ENCODE measurements at regions not wholly inside any gene's neighbourhood (a gene's known extent, or its start where the extent isn't known, plus 50 kb on each side); places are given as distances from the start of the nearest gene placed in this dataset.

- Histone ChIP-seq H3K27ac (ENCODE audit: low read length) (no peak overlapping the region), H3K9me2 (replicated peaks; ENCODE audit: insufficient read depth, low read length) (no peaks in the 10 kb centered on the region), H3K4me2 (ENCODE audit: low read depth, low read length, poor library complexity, severe bottlenecking) (no peak overlapping the region), H4K20me1 (ENCODE audit: insufficient read depth, low read depth, low read length) (no peaks in the 10 kb centered on the region), H3K9me3 (ENCODE audit: low read length) (0 out of 2 replicates have a peak, but pooled peaks cover 7% of the 10 kb centered on the region), H3K27me3 (ENCODE audit: low read length) (no peaks in the 10 kb centered on the region), H3K9ac (ENCODE audit: low read length) (no peak overlapping the region), H3K4me3 (ENCODE audit: low read length) (no peak overlapping the region), H3K79me2 (ENCODE audit: low read length) (no peaks in the 10 kb centered on the region), H2AFZ (ENCODE audit: low read length) (no peak overlapping the region), H3K4me1 (ENCODE audit: low read length) (no peaks in the 10 kb centered on the region), H3K36me3 (ENCODE audit: insufficient read depth, low read length) (no peaks in the 10 kb centered on the region)
- DNase-seq: no peak
Measured at GRCh38 chr4:127155116-127155515, 477.6 kb upstream of the INTU start.

GRCh38 chr4:127155555-127155954, 477.2 kb upstream of the INTU start:
- Histone ChIP-seq H3K4me3 (ENCODE audit: low read length) (no peak overlapping the region), H3K4me1 (ENCODE audit: low read length) (no peaks in the 10 kb centered on the region), H3K79me2 (ENCODE audit: low read length) (no peaks in the 10 kb centered on the region), H3K9me3 (ENCODE audit: low read length) (0 out of 2 replicates have a peak, but pooled peaks cover 7% of the 10 kb centered on the region), H3K9me2 (replicated peaks; ENCODE audit: insufficient read depth, low read length) (no peaks in the 10 kb centered on the region), H3K27ac (ENCODE audit: low read length) (no peak overlapping the region), H3K4me2 (ENCODE audit: low read depth, low read length, poor library complexity, severe bottlenecking) (no peak overlapping the region), H3K27me3 (ENCODE audit: low read length) (no peaks in the 10 kb centered on the region), H3K36me3 (ENCODE audit: insufficient read depth, low read length) (no peaks in the 10 kb centered on the region), H3K9ac (ENCODE audit: low read length) (no peak overlapping the region), H4K20me1 (ENCODE audit: insufficient read depth, low read depth, low read length) (no peaks in the 10 kb centered on the region), H2AFZ (ENCODE audit: low read length) (no peak overlapping the region)
- DNase-seq: no peak

DNA sequence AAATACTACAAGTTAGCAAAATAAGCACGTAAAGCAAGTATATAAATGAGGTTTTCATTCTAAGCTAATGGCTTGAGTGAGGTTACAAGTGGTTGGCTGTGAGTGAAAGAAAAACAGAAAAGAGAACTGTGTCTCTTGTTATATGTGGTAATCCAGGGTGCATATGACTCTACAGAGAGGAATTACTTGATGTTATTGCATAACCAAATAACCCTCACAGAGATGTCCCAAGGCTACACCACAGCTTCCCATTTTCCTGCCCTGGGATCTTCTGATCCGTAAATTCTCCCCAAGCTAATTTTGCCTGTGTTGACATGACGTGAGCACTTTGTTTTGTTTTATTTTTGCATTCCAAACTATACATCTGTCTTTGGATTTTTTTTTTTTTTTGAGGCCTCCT, 470.0 kb upstream of the INTU start:
- H3K9me3 ChIP-seq (ENCODE audit: low read length): no peaks in the 10 kb centered on the region; the same call in 1 of the 2 replicates
- no peak overlapping the region for H3K4me3 ChIP-seq (ENCODE audit: low read length)
- H3K9me2 ChIP-seq (replicated peaks; ENCODE audit: insufficient read depth, low read length): no peaks in the 10 kb centered on the region
- H3K9ac ChIP-seq (ENCODE audit: low read length): no peak overlapping the region
- H3K27ac ChIP-seq (ENCODE audit: low read length): no peak overlapping the region
- no peaks in the 10 kb centered on the region for H4K20me1 ChIP-seq (ENCODE audit: insufficient read depth, low read depth, low read length)
- H2AFZ ChIP-seq (ENCODE audit: low read length): no peak overlapping the region
- H3K36me3 ChIP-seq (ENCODE audit: insufficient read depth, low read length): no peaks in the 10 kb centered on the region
- H3K4me2 ChIP-seq (ENCODE audit: low read depth, low read length, poor library complexity, severe bottlenecking): no peak overlapping the region
- DNase-seq: no peak
- no peaks in the 10 kb centered on the region for H3K27me3 ChIP-seq (ENCODE audit: low read length)
- H3K79me2 ChIP-seq (ENCODE audit: low read length): no peaks in the 10 kb centered on the region
- no peaks in the 10 kb centered on the region for H3K4me1 ChIP-seq (ENCODE audit: low read length)

DNA sequence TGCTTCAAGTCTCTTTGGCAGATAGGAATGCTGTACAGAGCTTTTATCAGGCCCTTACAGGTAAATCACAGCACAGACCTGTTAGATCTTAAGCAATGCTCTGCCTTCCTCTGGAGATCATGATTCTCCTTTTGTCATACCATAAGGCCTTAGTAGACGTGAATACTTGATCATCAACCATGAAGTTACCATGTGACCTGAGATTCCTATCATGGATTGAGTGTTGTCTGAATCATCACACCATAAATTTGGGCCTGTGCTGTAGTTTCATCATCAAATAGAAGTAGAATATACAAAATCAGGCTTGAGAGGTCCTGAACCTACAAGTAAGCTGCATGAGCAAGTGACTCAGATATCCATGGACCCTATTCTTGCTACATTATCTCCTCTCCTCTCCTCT, 466.8 kb upstream of the INTU start:
- DNase-seq: no peak
- H3K27ac ChIP-seq (ENCODE audit: low read length): no peak overlapping the region
- H2AFZ ChIP-seq (ENCODE audit: low read length): no peak overlapping the region
- no peak overlapping the region for H3K4me3 ChIP-seq (ENCODE audit: low read length)
- no peak overlapping the region for H3K4me2 ChIP-seq (ENCODE audit: low read depth, low read length, poor library complexity, severe bottlenecking)
- no peaks in the 10 kb centered on the region for H3K9me2 ChIP-seq (replicated peaks; ENCODE audit: insufficient read depth, low read length)
- H4K20me1 ChIP-seq (ENCODE audit: insufficient read depth, low read depth, low read length): no peaks in the 10 kb centered on the region
- no peaks in the 10 kb centered on the region for H3K79me2 ChIP-seq (ENCODE audit: low read length)
- no peaks in the 10 kb centered on the region; the same call in 1 of the 2 replicates for H3K9me3 ChIP-seq (ENCODE audit: low read length)
- H3K27me3 ChIP-seq (ENCODE audit: low read length): no peaks in the 10 kb centered on the region
- no peak overlapping the region for H3K9ac ChIP-seq (ENCODE audit: low read length)
- H3K4me1 ChIP-seq (ENCODE audit: low read length): no peaks in the 10 kb centered on the region
- H3K36me3 ChIP-seq (ENCODE audit: insufficient read depth, low read length): no peaks in the 10 kb centered on the region

- H3K4me3 ChIP-seq (ENCODE audit: low read length): no peak overlapping the region
- no peak overlapping the region for H3K9ac ChIP-seq (ENCODE audit: low read length)
- no peak overlapping the region for H3K27ac ChIP-seq (ENCODE audit: low read length)
- peaks cover 3% of the 10 kb centered on the region; the same call in 1 of the 2 replicates for H3K9me3 ChIP-seq (ENCODE audit: low read length)
- no peak for DNase-seq
- H3K27me3 ChIP-seq (ENCODE audit: low read length): no peaks in the 10 kb centered on the region
- no peaks in the 10 kb centered on the region for H3K36me3 ChIP-seq (ENCODE audit: insufficient read depth, low read length)
- no peak overlapping the region for H3K4me2 ChIP-seq (ENCODE audit: low read depth, low read length, poor library complexity, severe bottlenecking)
- H2AFZ ChIP-seq (ENCODE audit: low read length): no peak overlapping the region
- no peaks in the 10 kb centered on the region for H3K4me1 ChIP-seq (ENCODE audit: low read length)
- H4K20me1 ChIP-seq (ENCODE audit: insufficient read depth, low read depth, low read length): no peaks in the 10 kb centered on the region
- no peaks in the 10 kb centered on the region for H3K79me2 ChIP-seq (ENCODE audit: low read length)
- no peaks in the 10 kb centered on the region; the same call in 1 of the 2 replicates for H3K9me2 ChIP-seq (replicated peaks; ENCODE audit: insufficient read depth, low read length)
Measured at GRCh38 chr4:127174201-127174600, 458.6 kb upstream of the INTU start.

- H3K9ac ChIP-seq (ENCODE audit: low read length): no peak overlapping the region
- H3K27me3 ChIP-seq (ENCODE audit: low read length): no peaks in the 10 kb centered on the region
- H3K36me3 ChIP-seq (ENCODE audit: insufficient read depth, low read length): no peaks in the 10 kb centered on the region
- peaks cover 3% of the 10 kb centered on the region; the same call in 1 of the 2 replicates for H3K9me3 ChIP-seq (ENCODE audit: low read length)
- H3K27ac ChIP-seq (ENCODE audit: low read length): no peak overlapping the region
- H3K79me2 ChIP-seq (ENCODE audit: low read length): no peaks in the 10 kb centered on the region
- H3K4me3 ChIP-seq (ENCODE audit: low read length): no peak overlapping the region
- H3K9me2 ChIP-seq (replicated peaks; ENCODE audit: insufficient read depth, low read length): no peaks in the 10 kb centered on the region; the same call in 1 of the 2 replicates
- DNase-seq: no peak
- H2AFZ ChIP-seq (ENCODE audit: low read length): no peak overlapping the region
- H4K20me1 ChIP-seq (ENCODE audit: insufficient read depth, low read depth, low read length): no peaks in the 10 kb centered on the region
- H3K4me2 ChIP-seq (ENCODE audit: low read depth, low read length, poor library complexity, severe bottlenecking): no peak overlapping the region
- no peaks in the 10 kb centered on the region for H3K4me1 ChIP-seq (ENCODE audit: low read length)
Measured at GRCh38 chr4:127174616-127175015, 458.1 kb upstream of the INTU start.

GRCh38 chr4:127179256-127180087, 453.3 kb upstream of the INTU start:
- Histone ChIP-seq H3K9me3 (ENCODE audit: low read length) (no peaks in the 10 kb centered on the region), H3K4me1 (ENCODE audit: low read length) (no peaks in the 10 kb centered on the region), H3K9me2 (replicated peaks; ENCODE audit: insufficient read depth, low read length) (no peaks in the 10 kb centered on the region; the same call in 1 of the 2 replicates), H3K4me2 (ENCODE audit: low read depth, low read length, poor library complexity, severe bottlenecking) (no peak overlapping the region), H2AFZ (ENCODE audit: low read length) (no peak overlapping the region), H3K27me3 (ENCODE audit: low read length) (no peaks in the 10 kb centered on the region), H3K79me2 (ENCODE audit: low read length) (no peaks in the 10 kb centered on the region), H3K27ac (ENCODE audit: low read length) (no peak overlapping the region), H3K9ac (ENCODE audit: low read length) (no peak overlapping the region), H3K36me3 (ENCODE audit: insufficient read depth, low read length) (no peaks in the 10 kb centered on the region), H4K20me1 (ENCODE audit: insufficient read depth, low read depth, low read length) (no peaks in the 10 kb centered on the region), H3K4me3 (ENCODE audit: low read length) (no peak overlapping the region)
- no peak for DNase-seq

DNA sequence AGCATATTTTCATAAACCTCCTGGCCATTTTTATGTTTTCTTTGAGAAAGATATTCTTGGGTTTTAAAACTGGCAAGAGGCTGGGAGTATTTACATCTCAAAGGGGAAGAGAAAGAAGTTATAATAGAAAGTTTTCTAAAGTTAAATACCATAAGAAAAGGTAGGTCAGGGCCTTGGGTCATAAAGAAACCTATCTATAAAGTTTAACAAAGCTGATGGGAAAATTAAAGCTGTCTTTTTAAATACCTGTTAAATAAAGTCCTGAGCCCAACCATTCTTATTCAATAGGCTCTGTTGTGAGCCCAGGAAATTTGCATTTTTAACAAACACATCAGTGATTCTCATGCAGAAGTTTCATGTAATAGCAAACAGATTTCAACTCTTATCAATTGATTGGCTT, 451.8 kb upstream of the INTU start:
- H3K9me3 ChIP-seq (ENCODE audit: low read length): no peaks in the 10 kb centered on the region
- no peak overlapping the region for H3K4me2 ChIP-seq (ENCODE audit: low read depth, low read length, poor library complexity, severe bottlenecking)
- no peaks in the 10 kb centered on the region for H3K79me2 ChIP-seq (ENCODE audit: low read length)

More for the DNA sequence above, 451.8 kb upstream of the INTU start:
- Histone ChIP-seq H3K9ac (ENCODE audit: low read length) (no peak overlapping the region), H3K27me3 (ENCODE audit: low read length) (no peaks in the 10 kb centered on the region), H3K4me1 (ENCODE audit: low read length) (no peaks in the 10 kb centered on the region), H3K4me3 (ENCODE audit: low read length) (no peak overlapping the region), H4K20me1 (ENCODE audit: insufficient read depth, low read depth, low read length) (no peaks in the 10 kb centered on the region), H2AFZ (ENCODE audit: low read length) (no peak overlapping the region), H3K27ac (ENCODE audit: low read length) (no peak overlapping the region), H3K36me3 (ENCODE audit: insufficient read depth, low read length) (no peaks in the 10 kb centered on the region), H3K9me2 (replicated peaks; ENCODE audit: insufficient read depth, low read length) (no peaks in the 10 kb centered on the region)
- no peak for DNase-seq

All from Karpas-422 (cell line).